ENCODE measurements at regions not wholly inside any gene's neighbourhood (a gene's known extent, or its start where the extent isn't known, plus 50 kb on each side); places are given as distances from the start of the nearest gene placed in this dataset.

- no peak for DNase-seq (ENCODE audit: low read depth)
- no peak for TF ChIP-seq CTCF (IDR thresholded peaks at IDR 0.05; ENCODE audit: insufficient read depth, low read depth, low read length, missing control alignments)
- H3K4me3 ChIP-seq (ENCODE audit: low read depth, low read length): no peak overlapping the region
Observed at GRCh38 chr10:46222364-46222935, 64.3 kb upstream of the ANTXRL start.

- TF ChIP-seq CTCF (IDR thresholded peaks at IDR 0.05; ENCODE audit: insufficient read depth, low read depth, low read length, missing control alignments): peak; percentile 47
- peak; percentile 23 for DNase-seq (ENCODE audit: low read depth)
- H3K4me3 ChIP-seq (ENCODE audit: low read depth, low read length): no peak overlapping the region
Observed at GRCh38 chr10:46223064-46223480, 63.7 kb upstream of the ANTXRL start.

GRCh38 chr10:46223626-46224413, 63.0 kb upstream of the ANTXRL start:
- H3K4me3 ChIP-seq (ENCODE audit: low read depth, low read length): no peak overlapping the region
- TF ChIP-seq CTCF (IDR thresholded peaks at IDR 0.05; ENCODE audit: insufficient read depth, low read depth, low read length, missing control alignments): no peak
- no peak for DNase-seq (ENCODE audit: low read depth)

GRCh38 chr10:46224414-46224682, 62.4 kb upstream of the ANTXRL start:
- no peak for DNase-seq (ENCODE audit: low read depth)
- H3K4me3 ChIP-seq (ENCODE audit: low read depth, low read length): no peak overlapping the region
- no peak for TF ChIP-seq CTCF (IDR thresholded peaks at IDR 0.05; ENCODE audit: insufficient read depth, low read depth, low read length, missing control alignments)

GRCh38 chr10:46225597-46225996, 61.2 kb upstream of the ANTXRL start:
- DNase-seq (ENCODE audit: low read depth): no peak
- TF ChIP-seq CTCF (IDR thresholded peaks at IDR 0.05; ENCODE audit: insufficient read depth, low read depth, low read length, missing control alignments): no peak
- no peak overlapping the region for H3K4me3 ChIP-seq (ENCODE audit: low read depth, low read length)

- TF ChIP-seq CTCF (IDR thresholded peaks at IDR 0.05; ENCODE audit: insufficient read depth, low read depth, low read length, missing control alignments): no peak
- DNase-seq (ENCODE audit: low read depth): no peak
- H3K4me3 ChIP-seq (ENCODE audit: low read depth, low read length): no peak overlapping the region
Observed at GRCh38 chr10:46226232-46226631, 60.6 kb upstream of the ANTXRL start.

Measured in GM12865 (cell line).